GM10266 (cell line): ENCODE measurements at regions not wholly inside any gene's neighbourhood (a gene's known extent, or its start where the extent isn't known, plus 50 kb on each side); places are given as distances from the start of the nearest gene placed in this dataset.

Source experiments
- DNase-seq: peaks from one replicate; pipeline ENCODE4 v3.0.0; 2012; ENCODE audit errors: extremely low spot score
- CTCF ChIP-seq: IDR thresholded peaks from 2 replicates; pipeline ENCODE4 v1.5.1; 2012; ENCODE audit warnings: mild to moderate bottlenecking, low read depth; ENCODE audit not compliant: control insufficient read depth, insufficient read depth; ENCODE audit errors: missing control alignments

DNA sequence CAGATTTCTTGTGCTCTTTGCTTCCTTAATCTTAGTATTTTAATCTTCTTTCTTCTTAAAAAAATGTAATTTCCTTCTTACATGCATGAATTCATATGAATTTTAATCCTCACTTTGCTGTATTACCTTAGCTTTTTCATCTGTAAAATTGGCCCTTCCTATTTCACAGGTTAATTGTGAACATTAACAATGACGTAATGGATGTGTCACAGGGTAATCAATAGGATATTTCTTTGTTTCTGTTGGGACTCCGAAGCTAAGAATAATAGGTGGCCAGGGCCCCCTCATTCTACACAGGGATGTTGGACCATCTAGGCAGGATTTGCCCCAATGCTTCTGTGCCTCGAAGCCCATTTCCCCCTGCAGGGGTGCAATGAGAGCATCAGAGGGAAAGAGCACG, 187.4 kb upstream of the NFIB start:
- TF ChIP-seq CTCF = no peak
- DNase-seq = no peak

DNA sequence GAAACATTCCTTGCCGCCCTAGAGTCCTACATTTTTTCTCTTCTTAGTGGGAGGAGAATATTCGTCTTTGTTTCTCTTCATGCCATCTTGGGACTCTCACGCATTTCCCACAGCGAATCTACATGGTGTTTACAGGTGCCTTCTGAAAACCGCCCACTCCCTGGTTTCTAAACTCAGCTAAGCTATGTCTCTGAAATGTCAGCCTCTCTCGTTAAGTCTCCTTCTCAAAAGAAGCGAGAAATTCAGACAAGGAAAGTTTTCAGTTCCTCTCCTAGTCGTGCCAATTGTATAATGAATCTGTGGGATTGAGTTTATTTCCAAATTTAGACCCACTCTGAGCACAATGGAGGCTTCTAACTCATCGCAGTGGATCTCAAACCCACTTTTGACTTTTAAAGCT, 186.8 kb upstream of the NFIB start:
- DNase-seq = no peak
- no peak for TF ChIP-seq CTCF

GRCh38 chr9:14499976-14500375, 186.0 kb upstream of the NFIB start:
- TF ChIP-seq CTCF = no peak
- no peak for DNase-seq

DNA sequence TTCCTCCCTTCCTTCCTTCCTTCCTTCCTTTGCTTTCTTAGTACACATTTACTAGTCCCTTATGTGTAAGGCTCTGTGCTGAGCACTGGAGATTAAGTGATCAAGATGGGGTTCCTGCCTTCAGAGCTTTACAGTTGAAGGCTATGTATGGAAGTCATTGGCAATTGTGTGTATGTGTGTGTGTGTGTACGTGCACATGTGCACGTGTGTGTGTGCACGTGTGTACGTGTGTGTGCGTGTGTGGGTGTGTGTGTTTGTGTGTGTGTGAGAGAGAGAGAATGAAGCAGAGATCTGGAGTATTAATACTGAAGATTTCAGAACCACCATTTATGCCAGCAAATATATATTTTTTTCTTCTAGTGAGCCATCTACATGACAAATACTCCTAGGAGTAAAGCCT, 184.9 kb upstream of the NFIB start:
- no peak for DNase-seq
- no peak for TF ChIP-seq CTCF

- no peak for TF ChIP-seq CTCF
- no peak for DNase-seq
These were observed 183.5 kb upstream of the NFIB start for GRCh38 chr9:14497476-14497875.

GRCh38 chr9:14488421-14489190, 174.7 kb upstream of the NFIB start:
- no peak for DNase-seq
- TF ChIP-seq CTCF = no peak

DNA sequence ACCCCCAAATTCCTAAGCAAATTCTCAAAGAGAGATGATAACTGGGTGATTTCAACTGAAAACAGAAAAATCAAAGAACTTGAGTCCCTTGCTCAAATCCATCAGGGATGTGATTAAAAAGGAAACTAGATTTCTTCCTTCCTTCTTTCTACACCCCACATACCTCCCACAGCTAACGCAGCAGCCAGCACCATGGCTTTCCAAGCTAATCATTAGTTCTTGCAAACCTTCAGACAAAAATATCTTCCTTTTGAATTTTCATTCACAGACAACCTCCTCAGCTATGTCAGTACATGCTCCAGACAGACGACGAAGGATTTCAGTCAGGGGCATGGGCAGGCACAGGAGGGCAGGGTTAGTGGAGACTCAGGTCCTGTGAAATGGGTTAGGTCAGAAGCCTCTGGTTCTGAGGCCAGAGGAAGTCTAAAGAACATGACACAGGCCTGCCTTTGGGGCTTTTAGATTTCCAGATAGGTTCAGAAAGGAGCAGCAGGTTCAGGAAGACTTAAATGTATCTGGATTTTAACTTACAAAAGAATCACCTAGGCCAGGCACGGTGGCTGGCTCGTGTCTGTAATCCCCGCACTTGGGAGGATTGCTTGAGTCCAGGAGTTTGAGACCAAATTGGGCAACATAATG, 173.7 kb upstream of the NFIB start:
- TF ChIP-seq CTCF = no peak

More for the DNA sequence above, 173.7 kb upstream of the NFIB start:
- no peak for DNase-seq
